Body of pancreas (tissue), 4 donors: ENCODE measurements at regions not wholly inside any gene's neighbourhood (a gene's known extent, or its start where the extent isn't known, plus 50 kb on each side); places are given as distances from the start of the nearest gene placed in this dataset.
"Not testable (repeated sequence)": the region's sequence is repeated elsewhere in the genome, so short reads cannot be mapped to it uniquely, and the experiment has no call there.

Experiments
- CTCF ChIP-seq, 7 experiments: fragments of 450-650 bp in 4 of 7; fragments of 200-600 bp in 3 of 7; sonication (generic) in 3 of 7; IDR thresholded peaks; one replicate each; pipeline ENCODE4 v1.5.1; 2016 to 2019; ENCODE audit warnings: antibody characterized with exemption in 7 of 7
- POLR2A ChIP-seq, 3 donors: fragments of 450-650 bp; IDR thresholded peaks; one replicate each; pipeline ENCODE4 v1.6.1; 2016; ENCODE audit warnings: antibody characterized with exemption in 3 of 3, mild to moderate bottlenecking in 2 of 3

GRCh38 chr3:75500357-75500756 is 163.8 kb upstream of the FRG2C start:
- not testable (repeated sequence) for TF ChIP-seq POLR2A, CTCF (IDR thresholded peaks at IDR 0.05)
